SK-N-SH (cell line): ENCODE measurements at regions not wholly inside any gene's neighbourhood (a gene's known extent, or its start where the extent isn't known, plus 50 kb on each side); places are given as distances from the start of the nearest gene placed in this dataset.

Experiments
- CHD2 ChIP-seq: fragments of 150-350 bp; IDR thresholded peaks from 2 replicates; pipeline ENCODE4 v1.6.1; 2018; ENCODE audit warnings: low read length; ENCODE audit not compliant: partially characterized antibody
- RAD21 ChIP-seq: IDR thresholded peaks from 2 replicates; pipeline ENCODE4 v1.6.1; 2012; ENCODE audit warnings: mild to moderate bottlenecking, low read length
- SIN3A ChIP-seq: IDR thresholded peaks from 2 replicates; pipeline ENCODE4 v1.6.1; 2012; ENCODE audit warnings: low read depth, mild to moderate bottlenecking, low read length, moderate library complexity, borderline replicate concordance
- SMC3 ChIP-seq: IDR thresholded peaks from 2 replicates; pipeline ENCODE4 v1.6.1; 2012; ENCODE audit warnings: low read depth, low read length, improper control_type of control experiment
- TAF1 ChIP-seq: IDR thresholded peaks from 2 replicates; pipeline ENCODE4 v1.6.1; 2012; ENCODE audit warnings: low read depth, mild to moderate bottlenecking, low read length, moderate library complexity, borderline replicate concordance
- YY1 ChIP-seq: IDR thresholded peaks from 2 replicates; pipeline ENCODE4 v1.4.0; 2012; ENCODE audit warnings: low read depth, mild to moderate bottlenecking
- TF ChIP-seq, protein P1 (sequence below): fragments of 200-600 bp; sonication (generic); IDR thresholded peaks from 2 replicates; pipeline ENCODE4 v1.6.1; 2017; ENCODE audit warnings: antibody characterized with exemption, mild to moderate bottlenecking, moderate library complexity
- TF ChIP-seq, protein P2 (sequence below): IDR thresholded peaks from 2 replicates; pipeline ENCODE4 v1.4.0; 2012; ENCODE audit warnings: low read depth
- TF ChIP-seq, protein P3 (sequence below): IDR thresholded peaks from 2 replicates; pipeline ENCODE4 v1.6.1; 2012; ENCODE audit warnings: mild to moderate bottlenecking, low read depth, low read length, moderate library complexity
- TF ChIP-seq, protein P4 (sequence below): IDR thresholded peaks from 2 replicates; pipeline ENCODE4 v1.4.0; 2012; ENCODE audit warnings: low read depth, borderline replicate concordance

DNA sequence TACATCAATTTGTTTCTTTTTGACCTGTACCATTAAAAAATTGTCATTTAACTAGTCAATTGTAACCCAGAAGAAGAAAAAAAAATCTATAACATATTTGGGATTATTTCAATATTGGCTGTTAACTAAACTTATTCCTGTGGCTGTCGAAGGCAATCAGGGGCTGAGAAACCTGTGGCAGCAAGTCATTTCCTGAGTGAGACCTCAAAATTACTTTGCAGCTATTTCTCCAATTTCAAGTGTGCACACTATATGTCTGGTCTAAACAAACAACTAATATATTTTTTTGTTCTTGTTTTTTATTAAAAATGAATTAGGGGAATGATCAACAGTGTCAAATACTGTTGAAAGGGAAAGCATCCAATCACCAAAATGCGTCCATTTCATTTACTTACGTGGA lies 1357.6 kb upstream of the B3GALT2 start:
- TF ChIP-seq, protein P1, sequence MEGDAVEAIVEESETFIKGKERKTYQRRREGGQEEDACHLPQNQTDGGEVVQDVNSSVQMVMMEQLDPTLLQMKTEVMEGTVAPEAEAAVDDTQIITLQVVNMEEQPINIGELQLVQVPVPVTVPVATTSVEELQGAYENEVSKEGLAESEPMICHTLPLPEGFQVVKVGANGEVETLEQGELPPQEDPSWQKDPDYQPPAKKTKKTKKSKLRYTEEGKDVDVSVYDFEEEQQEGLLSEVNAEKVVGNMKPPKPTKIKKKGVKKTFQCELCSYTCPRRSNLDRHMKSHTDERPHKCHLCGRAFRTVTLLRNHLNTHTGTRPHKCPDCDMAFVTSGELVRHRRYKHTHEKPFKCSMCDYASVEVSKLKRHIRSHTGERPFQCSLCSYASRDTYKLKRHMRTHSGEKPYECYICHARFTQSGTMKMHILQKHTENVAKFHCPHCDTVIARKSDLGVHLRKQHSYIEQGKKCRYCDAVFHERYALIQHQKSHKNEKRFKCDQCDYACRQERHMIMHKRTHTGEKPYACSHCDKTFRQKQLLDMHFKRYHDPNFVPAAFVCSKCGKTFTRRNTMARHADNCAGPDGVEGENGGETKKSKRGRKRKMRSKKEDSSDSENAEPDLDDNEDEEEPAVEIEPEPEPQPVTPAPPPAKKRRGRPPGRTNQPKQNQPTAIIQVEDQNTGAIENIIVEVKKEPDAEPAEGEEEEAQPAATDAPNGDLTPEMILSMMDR: no peak
- no peak for TF ChIP-seq TAF1
- TF ChIP-seq, protein P2, sequence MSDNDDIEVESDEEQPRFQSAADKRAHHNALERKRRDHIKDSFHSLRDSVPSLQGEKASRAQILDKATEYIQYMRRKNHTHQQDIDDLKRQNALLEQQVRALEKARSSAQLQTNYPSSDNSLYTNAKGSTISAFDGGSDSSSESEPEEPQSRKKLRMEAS: no peak
- TF ChIP-seq, protein P3, sequence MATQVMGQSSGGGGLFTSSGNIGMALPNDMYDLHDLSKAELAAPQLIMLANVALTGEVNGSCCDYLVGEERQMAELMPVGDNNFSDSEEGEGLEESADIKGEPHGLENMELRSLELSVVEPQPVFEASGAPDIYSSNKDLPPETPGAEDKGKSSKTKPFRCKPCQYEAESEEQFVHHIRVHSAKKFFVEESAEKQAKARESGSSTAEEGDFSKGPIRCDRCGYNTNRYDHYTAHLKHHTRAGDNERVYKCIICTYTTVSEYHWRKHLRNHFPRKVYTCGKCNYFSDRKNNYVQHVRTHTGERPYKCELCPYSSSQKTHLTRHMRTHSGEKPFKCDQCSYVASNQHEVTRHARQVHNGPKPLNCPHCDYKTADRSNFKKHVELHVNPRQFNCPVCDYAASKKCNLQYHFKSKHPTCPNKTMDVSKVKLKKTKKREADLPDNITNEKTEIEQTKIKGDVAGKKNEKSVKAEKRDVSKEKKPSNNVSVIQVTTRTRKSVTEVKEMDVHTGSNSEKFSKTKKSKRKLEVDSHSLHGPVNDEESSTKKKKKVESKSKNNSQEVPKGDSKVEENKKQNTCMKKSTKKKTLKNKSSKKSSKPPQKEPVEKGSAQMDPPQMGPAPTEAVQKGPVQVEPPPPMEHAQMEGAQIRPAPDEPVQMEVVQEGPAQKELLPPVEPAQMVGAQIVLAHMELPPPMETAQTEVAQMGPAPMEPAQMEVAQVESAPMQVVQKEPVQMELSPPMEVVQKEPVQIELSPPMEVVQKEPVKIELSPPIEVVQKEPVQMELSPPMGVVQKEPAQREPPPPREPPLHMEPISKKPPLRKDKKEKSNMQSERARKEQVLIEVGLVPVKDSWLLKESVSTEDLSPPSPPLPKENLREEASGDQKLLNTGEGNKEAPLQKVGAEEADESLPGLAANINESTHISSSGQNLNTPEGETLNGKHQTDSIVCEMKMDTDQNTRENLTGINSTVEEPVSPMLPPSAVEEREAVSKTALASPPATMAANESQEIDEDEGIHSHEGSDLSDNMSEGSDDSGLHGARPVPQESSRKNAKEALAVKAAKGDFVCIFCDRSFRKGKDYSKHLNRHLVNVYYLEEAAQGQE: no peak
- TF ChIP-seq, protein P4, sequence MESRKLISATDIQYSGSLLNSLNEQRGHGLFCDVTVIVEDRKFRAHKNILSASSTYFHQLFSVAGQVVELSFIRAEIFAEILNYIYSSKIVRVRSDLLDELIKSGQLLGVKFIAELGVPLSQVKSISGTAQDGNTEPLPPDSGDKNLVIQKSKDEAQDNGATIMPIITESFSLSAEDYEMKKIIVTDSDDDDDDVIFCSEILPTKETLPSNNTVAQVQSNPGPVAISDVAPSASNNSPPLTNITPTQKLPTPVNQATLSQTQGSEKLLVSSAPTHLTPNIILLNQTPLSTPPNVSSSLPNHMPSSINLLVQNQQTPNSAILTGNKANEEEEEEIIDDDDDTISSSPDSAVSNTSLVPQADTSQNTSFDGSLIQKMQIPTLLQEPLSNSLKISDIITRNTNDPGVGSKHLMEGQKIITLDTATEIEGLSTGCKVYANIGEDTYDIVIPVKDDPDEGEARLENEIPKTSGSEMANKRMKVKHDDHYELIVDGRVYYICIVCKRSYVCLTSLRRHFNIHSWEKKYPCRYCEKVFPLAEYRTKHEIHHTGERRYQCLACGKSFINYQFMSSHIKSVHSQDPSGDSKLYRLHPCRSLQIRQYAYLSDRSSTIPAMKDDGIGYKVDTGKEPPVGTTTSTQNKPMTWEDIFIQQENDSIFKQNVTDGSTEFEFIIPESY: no peak
- no peak for TF ChIP-seq YY1
- TF ChIP-seq RAD21: no peak
- TF ChIP-seq CHD2: no peak
- no peak for TF ChIP-seq SMC3
- no peak for TF ChIP-seq SIN3A
